Mammary epithelial cell (primary cell): ENCODE measurements at regions not wholly inside any gene's neighbourhood (a gene's known extent, or its start where the extent isn't known, plus 50 kb on each side); places are given as distances from the start of the nearest gene placed in this dataset.

ENCODE experiments used
- CTCF ChIP-seq, 2 donors: IDR thresholded peaks in 1 of 2; conservative IDR thresholded peaks in 1 of 2; 2 replicates each; pipeline ENCODE4 v1.5.1; 2011 to 2012; ENCODE audit warnings: inconsistent platforms in 2 of 2, low read length in 2 of 2, mild to moderate bottlenecking in 2 of 2, control low read depth in 1 of 2, low read depth in 1 of 2; ENCODE audit not compliant: insufficient read depth in 1 of 2; ENCODE audit errors: extremely low read depth in 1 of 2
- EZH2 ChIP-seq: IDR thresholded peaks from 2 replicates; pipeline ENCODE4 v1.6.1; 2012; ENCODE audit warnings: low read length, inconsistent platforms, borderline replicate concordance

- no peak for TF ChIP-seq CTCF (conservative IDR thresholded peaks at IDR 0.05 in 1 of 2, IDR thresholded peaks at IDR 0.05 in 1 of 2; ENCODE audit: extremely low read depth in 1 of 2, insufficient read depth in 1 of 2, low read depth in 1 of 2, low read length in 2 of 2)
- no peak for TF ChIP-seq EZH2
These were observed 127.8 kb upstream of the TIAM1 start for GRCh38 chr21:31471865-31472264.
